ENCODE measurements at regions not wholly inside any gene's neighbourhood (a gene's known extent, or its start where the extent isn't known, plus 50 kb on each side); places are given as distances from the start of the nearest gene placed in this dataset.
"Not testable (repeated sequence)": the region's sequence is repeated elsewhere in the genome, so short reads cannot be mapped to it uniquely, and the experiment has no call there.

- DNase-seq (ENCODE audit: low spot score); POLR2A ChIA-PET (ENCODE audit: low non-redundant PET); CTCF ChIA-PET; H3K27ac ChIP-seq: not testable (repeated sequence)
Measured at GRCh38 chr16:33913601-33914000, 454.2 kb downstream of the TP53TG3F start.

- DNase-seq (ENCODE audit: low spot score); H3K27ac ChIP-seq; POLR2A ChIA-PET (ENCODE audit: low non-redundant PET); CTCF ChIA-PET: not testable (repeated sequence)
Measured at GRCh38 chr16:33920761-33921545, 461.5 kb downstream of the TP53TG3F start.

GRCh38 chr16:33922914-33923313, 463.5 kb downstream of the TP53TG3F start:
- POLR2A ChIA-PET (ENCODE audit: low non-redundant PET); CTCF ChIA-PET; H3K27ac ChIP-seq; DNase-seq (ENCODE audit: low spot score): not testable (repeated sequence)

- DNase-seq (ENCODE audit: low spot score); POLR2A ChIA-PET (ENCODE audit: low non-redundant PET); H3K27ac ChIP-seq; CTCF ChIA-PET: not testable (repeated sequence)
Measured at GRCh38 chr16:33928026-33928425, 468.6 kb downstream of the TP53TG3F start.

- DNase-seq (ENCODE audit: low spot score); H3K27ac ChIP-seq; POLR2A ChIA-PET (ENCODE audit: low non-redundant PET); CTCF ChIA-PET: not testable (repeated sequence)
Measured at GRCh38 chr16:33932191-33932590, 472.8 kb downstream of the TP53TG3F start.

GRCh38 chr16:33933039-33933438, 473.6 kb downstream of the TP53TG3F start:
- CTCF ChIA-PET; POLR2A ChIA-PET (ENCODE audit: low non-redundant PET); H3K27ac ChIP-seq: not testable (repeated sequence)

GRCh38 chr16:33935766-33936165, 476.4 kb downstream of the TP53TG3F start:
- POLR2A ChIA-PET (ENCODE audit: low non-redundant PET); H3K27ac ChIP-seq; CTCF ChIA-PET; DNase-seq (ENCODE audit: low spot score): not testable (repeated sequence)

More at GRCh38 chr16:33933039-33933438, 473.6 kb downstream of the TP53TG3F start:
- not testable (repeated sequence) for DNase-seq (ENCODE audit: low spot score)

- DNase-seq (ENCODE audit: low spot score); H3K27ac ChIP-seq; POLR2A ChIA-PET (ENCODE audit: low non-redundant PET): not testable (repeated sequence)
- CTCF ChIA-PET: interaction anchor here (0.7 kb wide), 1 partner anchor 145 kb away, joined by 3 read pairs; no protein-coding TSS in a partner anchor
Measured at GRCh38 chr16:33938097-33938496, 478.7 kb downstream of the TP53TG3F start.

GRCh38 chr16:33961536-33961935, 502.1 kb downstream of the TP53TG3F start:
- POLR2A ChIA-PET (ENCODE audit: low non-redundant PET); DNase-seq (ENCODE audit: low spot score); CTCF ChIA-PET; H3K27ac ChIP-seq: not testable (repeated sequence)

- H3K27ac ChIP-seq; POLR2A ChIA-PET (ENCODE audit: low non-redundant PET); CTCF ChIA-PET; DNase-seq (ENCODE audit: low spot score): not testable (repeated sequence)
Measured at GRCh38 chr16:33965534-33965933, 506.1 kb downstream of the TP53TG3F start.

- POLR2A ChIA-PET (ENCODE audit: low non-redundant PET); CTCF ChIA-PET; DNase-seq (ENCODE audit: low spot score); H3K27ac ChIP-seq: not testable (repeated sequence)
Measured at GRCh38 chr16:33966855-33967254, 507.4 kb downstream of the TP53TG3F start.

GRCh38 chr16:33974557-33974956, 515.1 kb downstream of the TP53TG3F start:
- H3K27ac ChIP-seq; POLR2A ChIA-PET (ENCODE audit: low non-redundant PET); DNase-seq (ENCODE audit: low spot score); CTCF ChIA-PET: not testable (repeated sequence)

- H3K27ac ChIP-seq; DNase-seq (ENCODE audit: low spot score); CTCF ChIA-PET; POLR2A ChIA-PET (ENCODE audit: low non-redundant PET): not testable (repeated sequence)
Measured at GRCh38 chr16:33975744-33976143, 516.3 kb downstream of the TP53TG3F start.

- CTCF ChIA-PET; H3K27ac ChIP-seq; DNase-seq (ENCODE audit: low spot score); POLR2A ChIA-PET (ENCODE audit: low non-redundant PET): not testable (repeated sequence)
Measured at GRCh38 chr16:33976521-33976920, 517.1 kb downstream of the TP53TG3F start.

GRCh38 chr16:33978784-33979183, 519.4 kb downstream of the TP53TG3F start:
- H3K27ac ChIP-seq; DNase-seq (ENCODE audit: low spot score); CTCF ChIA-PET; POLR2A ChIA-PET (ENCODE audit: low non-redundant PET): not testable (repeated sequence)

- H3K27ac ChIP-seq; DNase-seq (ENCODE audit: low spot score); CTCF ChIA-PET; POLR2A ChIA-PET (ENCODE audit: low non-redundant PET): not testable (repeated sequence)
Measured at GRCh38 chr16:33979613-33980012, 520.2 kb downstream of the TP53TG3F start.

- POLR2A ChIA-PET (ENCODE audit: low non-redundant PET); CTCF ChIA-PET; DNase-seq (ENCODE audit: low spot score); H3K27ac ChIP-seq: not testable (repeated sequence)
Measured at GRCh38 chr16:33980736-33981135, 521.3 kb downstream of the TP53TG3F start.

GRCh38 chr16:33984428-33984827, 525.0 kb downstream of the TP53TG3F start:
- DNase-seq (ENCODE audit: low spot score); CTCF ChIA-PET: not testable (repeated sequence)

GRCh38 chr16:33986521-33986920, 527.1 kb downstream of the TP53TG3F start:
- H3K27ac ChIP-seq; POLR2A ChIA-PET (ENCODE audit: low non-redundant PET); CTCF ChIA-PET; DNase-seq (ENCODE audit: low spot score): not testable (repeated sequence)

More at GRCh38 chr16:33984428-33984827, 525.0 kb downstream of the TP53TG3F start:
- H3K27ac ChIP-seq; POLR2A ChIA-PET (ENCODE audit: low non-redundant PET): not testable (repeated sequence)
